H1 (cell line): ENCODE measurements at regions not wholly inside any gene's neighbourhood (a gene's known extent, or its start where the extent isn't known, plus 50 kb on each side); places are given as distances from the start of the nearest gene placed in this dataset.

Experiments
- CTCF ChIA-PET: fragments of 300-600 bp; sonication (Branson Sonifier 250); formaldehyde crosslinking; loops from one replicate; lab custom pipeline; 2021; ENCODE audit not compliant: partially characterized antibody; lab: Charles Lee
- POLR2A ChIA-PET: fragments of 300-600 bp; sonication (Branson Sonifier 250); formaldehyde crosslinking; loops from one replicate; lab custom pipeline; 2021; ENCODE audit warnings: inconsistent platforms; ENCODE audit not compliant: partially characterized antibody; lab: Charles Lee
- DNase-seq, 2 experiments: peaks; one replicate each; pipeline versions ENCODE4 v3.0.0 to v3.0.0-alpha.2; 2010 to 2022; ENCODE audit warnings: low spot score in 2 of 2, low read depth in 1 of 2, mixed read lengths in 1 of 2
- FAIRE-seq: peaks from 2 replicates; lab custom pipeline; 2011; peaks lifted over from hg19 to GRCh38; lab: Jason Lieb, UNC
- H2AFZ ChIP-seq: 2 replicates; pipeline ENCODE4 v1.8.1; 2012; ENCODE audit warnings: low read length, inconsistent platforms
- H2AK5ac ChIP-seq: 2 replicates; pipeline ENCODE4 v1.6.1; 2013; ENCODE audit warnings: low read depth, low read length
- H2BK120ac ChIP-seq: replicated peaks from 2 replicates; pipeline ENCODE3; 2013; ENCODE audit warnings: low read depth, low read length, inconsistent platforms
- H2BK12ac ChIP-seq: 2 replicates; pipeline ENCODE4 v1.6.1; 2013; ENCODE audit warnings: low read depth, low read length
- H2BK15ac ChIP-seq: 2 replicates; pipeline ENCODE4 v1.6.1; 2013; ENCODE audit warnings: low read length
- H2BK20ac ChIP-seq: 2 replicates; pipeline ENCODE4 v1.6.1; 2013; ENCODE audit warnings: low read length
- H2BK5ac ChIP-seq: 2 replicates; pipeline ENCODE4 v1.6.1; 2013; ENCODE audit warnings: low read depth, low read length
- H3K14ac ChIP-seq: 2 replicates; pipeline ENCODE4 v1.6.1; 2013; ENCODE audit warnings: inconsistent platforms; ENCODE audit not compliant: insufficient read length
- H3K18ac ChIP-seq: 2 replicates; pipeline ENCODE4 v1.6.1; 2013; ENCODE audit warnings: low read length; ENCODE audit errors: extremely low read depth
- H3K23ac ChIP-seq: 2 replicates; pipeline ENCODE4 v1.6.1; 2013; ENCODE audit warnings: inconsistent platforms; ENCODE audit not compliant: insufficient read length
- H3K23me2 ChIP-seq: 2 replicates; pipeline ENCODE4 v1.6.1; 2013; ENCODE audit warnings: low read depth, low read length
- H3K27ac ChIP-seq: 2 replicates; pipeline ENCODE4 v1.6.1; 2011; ENCODE audit warnings: low read depth, low read length, inconsistent platforms
- H3K27me3 ChIP-seq, 4 experiments: replicated peaks in 1 of 4; 1 replicate in 1 of 4; 2 replicates in 3 of 4; pipeline versions ENCODE4 v1.6.1 to v1.8.1; 2011 to 2013; ENCODE audit warnings: low read length in 3 of 4, mild to moderate bottlenecking in 3 of 4, inconsistent platforms in 2 of 4, mixed read lengths in 2 of 4, moderate library complexity in 1 of 4; ENCODE audit not compliant: control insufficient read depth in 3 of 4, insufficient read depth in 3 of 4; ENCODE audit errors: extremely low read depth in 1 of 4
- H3K36me3 ChIP-seq, 4 experiments: 2 replicates each; pipeline versions ENCODE4 v1.6.1 to v1.8.1; 2011 to 2013; ENCODE audit warnings: mild to moderate bottlenecking in 4 of 4, low read length in 3 of 4, moderate library complexity in 2 of 4, control low read depth in 1 of 4, inconsistent platforms in 1 of 4; ENCODE audit not compliant: insufficient read depth in 4 of 4, control insufficient read depth in 2 of 4
- H3K4ac ChIP-seq: replicated peaks from 2 replicates; pipeline ENCODE3; 2013; ENCODE audit warnings: low read length, low read depth, mixed read lengths, inconsistent platforms; ENCODE audit not compliant: insufficient read length
- H3K4me1 ChIP-seq, 4 experiments: replicated peaks in 1 of 4; 1 replicate in 1 of 4; 2 replicates in 3 of 4; pipeline versions ENCODE4 v1.6.1 to v1.8.1; 2011 to 2013; ENCODE audit warnings: low read length in 3 of 4, inconsistent platforms in 2 of 4, mixed read lengths in 1 of 4; ENCODE audit not compliant: insufficient read depth in 4 of 4, control insufficient read depth in 3 of 4
- H3K4me2 ChIP-seq, 2 experiments: 2 replicates each; pipeline versions ENCODE4 v1.6.1 to v1.8.1; 2011 to 2013; ENCODE audit warnings: low read depth in 2 of 2, low read length in 2 of 2, control low read depth in 1 of 2, inconsistent platforms in 1 of 2, mild to moderate bottlenecking in 1 of 2; ENCODE audit not compliant: insufficient read depth in 1 of 2
- H3K4me3 ChIP-seq, 4 experiments: fragments of 200-600, 300-600 bp in 1 of 4; sonication (generic), shearing (Covaris generic), sonication (Bioruptor Twin) in 1 of 4; 2 replicates each; pipeline versions ENCODE4 v1.5.1 to v1.8.1; 2011 to 2016; ENCODE audit warnings: low read length in 4 of 4, low read depth in 3 of 4, control low read depth in 2 of 4, inconsistent platforms in 2 of 4, mild to moderate bottlenecking in 2 of 4, mixed read lengths in 1 of 4, moderate library complexity in 1 of 4; ENCODE audit not compliant: insufficient read depth in 2 of 4; ENCODE audit errors: extremely low read depth in 1 of 4
- H3K56ac ChIP-seq: replicated peaks from 2 replicates; pipeline ENCODE3; 2013; ENCODE audit warnings: low read depth, mild to moderate bottlenecking, mixed read lengths, low read length, inconsistent platforms; ENCODE audit not compliant: insufficient read length
- H3K79me1 ChIP-seq: 2 replicates; pipeline ENCODE4 v1.6.1; 2013; ENCODE audit warnings: low read depth, low read length, control low read depth
- H3K79me2 ChIP-seq, 2 experiments: 2 replicates each; pipeline versions ENCODE4 v1.6.1 to v1.8.1; 2012 to 2013; ENCODE audit warnings: low read length in 2 of 2, mild to moderate bottlenecking in 2 of 2, inconsistent platforms in 1 of 2; ENCODE audit not compliant: insufficient read depth in 2 of 2, control insufficient read depth in 1 of 2
- H3K9ac ChIP-seq, 4 experiments: replicated peaks in 1 of 4; 1 replicate in 1 of 4; 2 replicates in 3 of 4; pipeline versions ENCODE4 v1.6.1 to v1.8.1; 2011 to 2013; ENCODE audit warnings: low read depth in 3 of 4, low read length in 3 of 4, control low read depth in 2 of 4, mild to moderate bottlenecking in 2 of 4, moderate library complexity in 2 of 4, inconsistent platforms in 1 of 4; ENCODE audit errors: extremely low read depth in 1 of 4
- H3K9me3 ChIP-seq, 2 experiments: 2 replicates each; pipeline versions ENCODE4 v1.6.1 to v1.8.1; 2012 to 2013; ENCODE audit warnings: mild to moderate bottlenecking in 2 of 2, moderate library complexity in 2 of 2, control low read depth in 1 of 2, inconsistent platforms in 1 of 2, low read depth in 1 of 2, low read length in 1 of 2, mixed read lengths in 1 of 2; ENCODE audit not compliant: insufficient read depth in 2 of 2
- H4K20me1 ChIP-seq, 2 experiments: replicated peaks in 1 of 2; 2 replicates each; pipeline versions ENCODE3 to v1.8.1; 2011 to 2013; ENCODE audit warnings: inconsistent platforms in 2 of 2, low read length in 2 of 2, mild to moderate bottlenecking in 1 of 2; ENCODE audit not compliant: insufficient read depth in 2 of 2, control insufficient read depth in 1 of 2
- H4K5ac ChIP-seq: 2 replicates; pipeline ENCODE4 v1.6.1; 2013; ENCODE audit warnings: low read length, low read depth, mixed read lengths, inconsistent platforms; ENCODE audit not compliant: insufficient read length
- H4K8ac ChIP-seq: 2 replicates; pipeline ENCODE4 v1.8.0; 2013; ENCODE audit warnings: mild to moderate bottlenecking, moderate library complexity, low read length, inconsistent platforms; ENCODE audit not compliant: insufficient read depth; ENCODE audit errors: extremely low read depth
- H4K91ac ChIP-seq: replicated peaks from 2 replicates; pipeline ENCODE3; 2013; ENCODE audit warnings: low read length, mixed read lengths, inconsistent platforms; ENCODE audit not compliant: insufficient read length
- RBBP5 ChIP-seq: IDR thresholded peaks from 2 replicates; pipeline ENCODE4 v1.7.1; 2012; ENCODE audit warnings: low read depth, mild to moderate bottlenecking, inconsistent platforms, low read length, moderate library complexity, borderline replicate concordance
- WGBS, 2 experiments: shearing (Covaris generic) in 1 of 2; methylation state at CpG; one replicate each; pipeline versions ENCODE4 v1.1.6 to v1.1.7; 2013 to 2015; ENCODE audit warnings: low lambda C conversion rate in 2 of 2, mixed read lengths in 2 of 2, inconsistent platforms in 1 of 2, low coverage in 1 of 2, missing lambda C conversion rate in 1 of 2; ENCODE audit not compliant: insufficient replicate concordance in 2 of 2, insufficient coverage in 1 of 2, insufficient read length in 1 of 2; ENCODE audit errors: extremely low coverage in 1 of 2, missing lambda C conversion rate in 1 of 2; 5-methylcytosine and 5-hydroxymethylcytosine counted together

DNA sequence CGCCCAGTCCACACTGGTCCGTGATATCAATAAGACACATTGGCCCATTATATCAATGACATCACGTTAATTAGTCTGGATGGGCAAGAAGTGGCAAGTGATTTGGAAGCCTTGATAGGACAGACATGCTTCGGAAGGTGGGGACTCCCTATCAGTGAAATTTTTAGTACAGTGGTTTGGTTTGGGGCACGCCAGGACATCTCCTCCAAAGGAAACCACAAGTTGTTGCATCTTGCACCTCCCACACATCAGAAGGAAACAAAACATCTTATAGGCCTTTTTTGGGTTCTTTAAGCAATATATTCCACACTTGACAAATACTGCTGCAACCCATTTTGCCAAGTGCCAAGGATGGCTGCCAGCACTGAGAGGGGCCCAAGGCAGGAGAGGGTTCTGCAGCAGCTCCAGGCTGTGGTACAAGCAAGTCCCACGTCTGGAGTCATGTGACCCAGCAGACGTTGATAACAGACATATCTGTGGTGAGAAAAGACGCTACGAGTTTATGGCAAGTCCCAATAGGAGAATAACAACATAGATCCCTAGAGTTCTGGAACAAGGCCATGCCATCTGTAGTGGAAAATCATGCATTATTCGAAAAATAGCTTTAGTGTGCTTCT is 95.3 kb upstream of the DISP3 start:
- H3K79me1 ChIP-seq, result no peaks in the 10 kb centered on the region
- no peak overlapping the region for H3K9ac ChIP-seq

More for the DNA sequence above, 95.3 kb upstream of the DISP3 start:
- Histone ChIP-seq H3K18ac (no peak overlapping the region), H3K27ac (no peak overlapping the region), H2BK120ac (no peak overlapping the region), H2BK5ac (no peak overlapping the region), H3K14ac (no peak overlapping the region), H4K8ac (no peak overlapping the region), H3K4me1 (no peaks in the 10 kb centered on the region; a peak in 3 of 7 replicates), H3K4me2 (no peak overlapping the region), H4K5ac (no peak overlapping the region), H2AFZ (no peak overlapping the region), H2BK15ac (no peak overlapping the region), H2BK12ac (no peak overlapping the region), H3K27me3 (no peaks in the 10 kb centered on the region), H3K4ac (no peak overlapping the region), H3K23me2 (no peaks in the 10 kb centered on the region), H2BK20ac (no peak overlapping the region), H3K79me2 (no peaks in the 10 kb centered on the region), H3K36me3 (no peaks in the 10 kb centered on the region), H3K23ac (no peak overlapping the region), H3K9me3 (no peaks in the 10 kb centered on the region), H4K91ac (no peak overlapping the region), H3K56ac (no peak overlapping the region), H4K20me1 (no peaks in the 10 kb centered on the region), H2AK5ac (no peak overlapping the region), H3K4me3 (no peak overlapping the region)
- 88% methylated on average over 10 of the region's 10 CpGs; no CpG with 5 or more reads in 1 of the 2 experiments for WGBS, 2 experiments
- CTCF ChIA-PET, result interaction anchor here (0.8 to 1.2 kb wide), 2 partner anchors 44 to 188 kb away, joined by 3 to 4 read pairs; no protein-coding TSS in a partner anchor
- FAIRE-seq, result no peak
- no peak for TF ChIP-seq RBBP5
- POLR2A ChIA-PET, result no interaction called here
- no peak for DNase-seq
